Keratinocyte (primary cell): ENCODE measurements at regions not wholly inside any gene's neighbourhood (a gene's known extent, or its start where the extent isn't known, plus 50 kb on each side); places are given as distances from the start of the nearest gene placed in this dataset.

ENCODE experiments used
- CTCF ChIP-seq, 3 experiments: IDR thresholded peaks in 1 of 3; conservative IDR thresholded peaks in 1 of 3; optimal IDR thresholded peaks in 1 of 3; 2 replicates in 2 of 3; 3 replicates in 1 of 3; pipeline versions ENCODE3 to v1.5.1; 2011; ENCODE audit warnings: low read length in 3 of 3, mild to moderate bottlenecking in 3 of 3, moderate library complexity in 2 of 3, control low read depth in 1 of 3, inconsistent platforms in 1 of 3; ENCODE audit not compliant: insufficient read depth in 2 of 3; ENCODE audit errors: extremely low read depth in 1 of 3
- EZH2 ChIP-seq: IDR thresholded peaks from one replicate; pipeline ENCODE4 v1.6.1; 2012; ENCODE audit warnings: inconsistent platforms, mild to moderate bottlenecking, low read length, moderate library complexity

GRCh38 chr17:10888858-10889257 is 51.0 kb upstream of the PIRT start:
- no peak for TF ChIP-seq CTCF (optimal IDR thresholded peaks at IDR 0.05 in 1 of 3, IDR thresholded peaks at IDR 0.05 in 1 of 3, conservative IDR thresholded peaks at IDR 0.05 in 1 of 3; ENCODE audit: extremely low read depth in 1 of 3, insufficient read depth in 2 of 3, low read length in 3 of 3)
- TF ChIP-seq EZH2 = no peak
